ENCODE measurements at regions not wholly inside any gene's neighbourhood (a gene's known extent, or its start where the extent isn't known, plus 50 kb on each side); places are given as distances from the start of the nearest gene placed in this dataset.

DNA sequence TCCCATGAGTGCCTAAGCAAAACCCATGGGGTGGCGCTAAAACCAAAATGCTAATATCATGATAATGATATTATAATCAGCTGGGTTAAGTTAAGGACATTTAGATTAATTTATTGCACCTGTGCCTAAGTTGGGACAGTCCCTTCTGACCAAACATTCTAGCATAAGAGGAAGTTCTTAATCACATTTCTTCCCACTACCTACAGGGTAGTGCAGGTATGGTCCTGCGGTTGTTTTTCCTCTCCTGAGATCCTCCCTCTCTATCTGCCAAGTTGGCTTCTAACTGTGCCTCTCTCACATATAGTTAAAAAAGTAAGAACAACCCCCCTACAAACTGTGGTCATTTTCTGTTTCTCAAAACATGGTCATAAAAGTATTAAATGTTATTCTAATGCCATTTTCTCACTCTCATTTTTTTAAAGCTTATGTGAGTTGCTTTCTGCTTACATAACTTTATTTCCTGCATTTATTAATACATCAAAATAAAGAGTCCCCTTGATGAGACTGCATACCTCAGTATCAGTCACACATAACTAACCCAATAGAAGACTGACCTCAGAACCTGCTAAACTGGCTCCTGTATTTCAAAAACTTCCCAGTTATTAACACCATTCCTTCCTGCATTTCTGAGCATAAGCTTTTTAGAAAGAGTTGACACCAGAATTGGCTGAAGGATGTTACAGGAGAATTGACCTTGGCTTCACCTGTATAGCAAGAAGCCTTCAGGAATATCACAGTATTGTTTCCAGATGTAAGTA is 1332.5 kb downstream of the FSTL5 start:
- TF ChIP-seq POLR2AphosphoS5 (IDR thresholded peaks at IDR 0.05; ENCODE audit: low read depth, low read length) (no peak), TCF7L2 (IDR thresholded peaks at IDR 0.05; ENCODE audit: low read depth, low read length) (no peak), SIN3A (IDR thresholded peaks at IDR 0.05; ENCODE audit: borderline replicate concordance, insufficient read depth, low read depth, low read length) (no peak)
- TF ChIP-seq, protein P1, sequence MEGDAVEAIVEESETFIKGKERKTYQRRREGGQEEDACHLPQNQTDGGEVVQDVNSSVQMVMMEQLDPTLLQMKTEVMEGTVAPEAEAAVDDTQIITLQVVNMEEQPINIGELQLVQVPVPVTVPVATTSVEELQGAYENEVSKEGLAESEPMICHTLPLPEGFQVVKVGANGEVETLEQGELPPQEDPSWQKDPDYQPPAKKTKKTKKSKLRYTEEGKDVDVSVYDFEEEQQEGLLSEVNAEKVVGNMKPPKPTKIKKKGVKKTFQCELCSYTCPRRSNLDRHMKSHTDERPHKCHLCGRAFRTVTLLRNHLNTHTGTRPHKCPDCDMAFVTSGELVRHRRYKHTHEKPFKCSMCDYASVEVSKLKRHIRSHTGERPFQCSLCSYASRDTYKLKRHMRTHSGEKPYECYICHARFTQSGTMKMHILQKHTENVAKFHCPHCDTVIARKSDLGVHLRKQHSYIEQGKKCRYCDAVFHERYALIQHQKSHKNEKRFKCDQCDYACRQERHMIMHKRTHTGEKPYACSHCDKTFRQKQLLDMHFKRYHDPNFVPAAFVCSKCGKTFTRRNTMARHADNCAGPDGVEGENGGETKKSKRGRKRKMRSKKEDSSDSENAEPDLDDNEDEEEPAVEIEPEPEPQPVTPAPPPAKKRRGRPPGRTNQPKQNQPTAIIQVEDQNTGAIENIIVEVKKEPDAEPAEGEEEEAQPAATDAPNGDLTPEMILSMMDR (IDR thresholded peaks at IDR 0.05) = no peak
- TF ChIP-seq, protein P2, sequence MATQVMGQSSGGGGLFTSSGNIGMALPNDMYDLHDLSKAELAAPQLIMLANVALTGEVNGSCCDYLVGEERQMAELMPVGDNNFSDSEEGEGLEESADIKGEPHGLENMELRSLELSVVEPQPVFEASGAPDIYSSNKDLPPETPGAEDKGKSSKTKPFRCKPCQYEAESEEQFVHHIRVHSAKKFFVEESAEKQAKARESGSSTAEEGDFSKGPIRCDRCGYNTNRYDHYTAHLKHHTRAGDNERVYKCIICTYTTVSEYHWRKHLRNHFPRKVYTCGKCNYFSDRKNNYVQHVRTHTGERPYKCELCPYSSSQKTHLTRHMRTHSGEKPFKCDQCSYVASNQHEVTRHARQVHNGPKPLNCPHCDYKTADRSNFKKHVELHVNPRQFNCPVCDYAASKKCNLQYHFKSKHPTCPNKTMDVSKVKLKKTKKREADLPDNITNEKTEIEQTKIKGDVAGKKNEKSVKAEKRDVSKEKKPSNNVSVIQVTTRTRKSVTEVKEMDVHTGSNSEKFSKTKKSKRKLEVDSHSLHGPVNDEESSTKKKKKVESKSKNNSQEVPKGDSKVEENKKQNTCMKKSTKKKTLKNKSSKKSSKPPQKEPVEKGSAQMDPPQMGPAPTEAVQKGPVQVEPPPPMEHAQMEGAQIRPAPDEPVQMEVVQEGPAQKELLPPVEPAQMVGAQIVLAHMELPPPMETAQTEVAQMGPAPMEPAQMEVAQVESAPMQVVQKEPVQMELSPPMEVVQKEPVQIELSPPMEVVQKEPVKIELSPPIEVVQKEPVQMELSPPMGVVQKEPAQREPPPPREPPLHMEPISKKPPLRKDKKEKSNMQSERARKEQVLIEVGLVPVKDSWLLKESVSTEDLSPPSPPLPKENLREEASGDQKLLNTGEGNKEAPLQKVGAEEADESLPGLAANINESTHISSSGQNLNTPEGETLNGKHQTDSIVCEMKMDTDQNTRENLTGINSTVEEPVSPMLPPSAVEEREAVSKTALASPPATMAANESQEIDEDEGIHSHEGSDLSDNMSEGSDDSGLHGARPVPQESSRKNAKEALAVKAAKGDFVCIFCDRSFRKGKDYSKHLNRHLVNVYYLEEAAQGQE (IDR thresholded peaks at IDR 0.05; ENCODE audit: insufficient read depth in 1 of 2, low read depth in 2 of 2, low read length in 1 of 2) = no peak
- Histone ChIP-seq H3K27me3 (ENCODE audit: control insufficient read depth, insufficient read depth, low read length) (no peaks in the 10 kb centered on the region), H3K4me3 (ENCODE audit: low read depth in 2 of 2, low read length in 2 of 2) (no peak overlapping the region), H3K4me1 (ENCODE audit: control insufficient read depth, insufficient read depth, low read length) (no peaks in the 10 kb centered on the region), H3K27ac (ENCODE audit: low read length) (no peak overlapping the region), H3K9me3 (ENCODE audit: control insufficient read depth, insufficient read depth, low read depth, low read length) (no peaks in the 10 kb centered on the region), H3K36me3 (ENCODE audit: control insufficient read depth, insufficient read depth, low read length) (no peaks in the 10 kb centered on the region)
- ATAC-seq = no peak
- no TSS peak for BruUV-seq (replicated peaks)
- in situ Hi-C loops (cut with HindIII; ENCODE audit: low pct_unique_long_range_greater_than_20kb, low sequenced_read_pairs) = no loop called here
- CTCF ChIA-PET = no interaction called here
- no peak for DNase-seq (ENCODE audit: low read depth, low spot score)
- POLR2A ChIA-PET = no interaction called here
- intact Hi-C loops (cut with micrococcal nuclease; ENCODE audit: unreplicated experiment) = no loop called here

DNA sequence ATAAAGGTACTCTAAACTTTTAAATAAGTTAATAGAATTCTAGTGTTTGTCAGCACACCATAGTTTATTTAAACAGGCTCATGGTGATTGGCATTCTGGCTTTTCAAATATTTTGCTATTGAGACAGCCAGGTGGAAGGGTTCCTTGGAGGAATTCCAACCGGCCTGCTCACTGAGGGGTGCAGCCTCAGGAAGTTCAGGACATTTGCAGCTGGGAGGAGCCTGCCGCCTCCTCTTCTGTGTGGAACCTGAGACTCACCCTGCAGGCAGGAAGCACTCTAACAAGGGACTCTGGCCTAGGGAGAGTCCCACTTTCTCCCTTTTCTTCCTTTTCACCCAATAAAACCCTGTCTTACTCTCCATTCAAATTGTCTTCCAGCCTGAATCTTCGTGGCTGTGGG is 1328.0 kb downstream of the FSTL5 start:
- DNase-seq (ENCODE audit: low read depth, low spot score) (no peak), ATAC-seq (no peak)
- in situ Hi-C loops (cut with HindIII; ENCODE audit: low pct_unique_long_range_greater_than_20kb, low sequenced_read_pairs) = no loop called here
- POLR2A ChIA-PET = no interaction called here
- Histone ChIP-seq H3K9me3 (ENCODE audit: control insufficient read depth, insufficient read depth, low read depth, low read length) (no peaks in the 10 kb centered on the region), H3K4me3 (ENCODE audit: low read depth in 2 of 2, low read length in 2 of 2) (no peak overlapping the region), H3K4me1 (ENCODE audit: control insufficient read depth, insufficient read depth, low read length) (no peaks in the 10 kb centered on the region), H3K36me3 (ENCODE audit: control insufficient read depth, insufficient read depth, low read length) (no peaks in the 10 kb centered on the region), H3K27ac (ENCODE audit: low read length) (no peak overlapping the region), H3K27me3 (ENCODE audit: control insufficient read depth, insufficient read depth, low read length) (no peaks in the 10 kb centered on the region)
- BruUV-seq (replicated peaks) = no TSS peak
- CTCF ChIA-PET = interaction anchor here (0.7 kb wide), 1 partner anchor 1085 kb away, joined by 3 read pairs; no protein-coding TSS in a partner anchor
- intact Hi-C loops (cut with micrococcal nuclease; ENCODE audit: unreplicated experiment) = no loop called here
- TF ChIP-seq POLR2AphosphoS5 (IDR thresholded peaks at IDR 0.05; ENCODE audit: low read depth, low read length) (no peak), SIN3A (IDR thresholded peaks at IDR 0.05; ENCODE audit: borderline replicate concordance, insufficient read depth, low read depth, low read length) (no peak), TCF7L2 (IDR thresholded peaks at IDR 0.05; ENCODE audit: low read depth, low read length) (no peak)
- TF ChIP-seq, protein P1 (IDR thresholded peaks at IDR 0.05) = no peak
- TF ChIP-seq, protein P2 (IDR thresholded peaks at IDR 0.05; ENCODE audit: insufficient read depth in 1 of 2, low read depth in 2 of 2, low read length in 1 of 2) = no peak

All from Panc1 (cell line).